ENCODE measurements at regions not wholly inside any gene's neighbourhood (a gene's known extent, or its start where the extent isn't known, plus 50 kb on each side); places are given as distances from the start of the nearest gene placed in this dataset.

- DNase-seq: no peak
Measured at GRCh38 chr17:77593081-77593480, 365.4 kb upstream of the TNRC6C start.

GRCh38 chr17:77594416-77595209 lies 363.9 kb upstream of the TNRC6C start:
- no peak for DNase-seq

- no peak for DNase-seq
Measured at GRCh38 chr17:77596491-77597417, 361.7 kb upstream of the TNRC6C start.

GRCh38 chr17:77597418-77598240 lies 360.9 kb upstream of the TNRC6C start:
- no peak for DNase-seq

GRCh38 chr17:77598241-77598620 lies 360.3 kb upstream of the TNRC6C start:
- DNase-seq: no peak

GRCh38 chr17:77599699-77600098 lies 358.8 kb upstream of the TNRC6C start:
- no peak for DNase-seq

GRCh38 chr17:77600346-77600745 lies 358.2 kb upstream of the TNRC6C start:
- no peak for DNase-seq

GRCh38 chr17:77601054-77601979 lies 357.2 kb upstream of the TNRC6C start:
- DNase-seq: no peak

- no peak for DNase-seq
Measured at GRCh38 chr17:77602062-77602746, 356.3 kb upstream of the TNRC6C start.

- no peak for DNase-seq
Measured at GRCh38 chr17:77602883-77603640, 355.4 kb upstream of the TNRC6C start.

- DNase-seq: no peak
Measured at GRCh38 chr17:77604301-77604972, 354.1 kb upstream of the TNRC6C start.

GRCh38 chr17:77604973-77605313 lies 353.6 kb upstream of the TNRC6C start:
- no peak for DNase-seq

GRCh38 chr17:77606146-77606864 lies 352.2 kb upstream of the TNRC6C start:
- DNase-seq: no peak

- DNase-seq: no peak
Measured at GRCh38 chr17:77606865-77607210, 351.7 kb upstream of the TNRC6C start.

GRCh38 chr17:77607606-77608005 lies 350.9 kb upstream of the TNRC6C start:
- no peak for DNase-seq

GRCh38 chr17:77608431-77608830 lies 350.1 kb upstream of the TNRC6C start:
- DNase-seq: no peak

GRCh38 chr17:77609553-77610517 lies 348.7 kb upstream of the TNRC6C start:
- DNase-seq: peak; percentile 77

- no peak for DNase-seq
Measured at GRCh38 chr17:77610518-77610893, 348.0 kb upstream of the TNRC6C start.
